NB4 (cell line): ENCODE measurements at regions not wholly inside any gene's neighbourhood (a gene's known extent, or its start where the extent isn't known, plus 50 kb on each side); places are given as distances from the start of the nearest gene placed in this dataset.

Experiments used
- CTCF ChIP-seq: IDR thresholded peaks from one replicate; pipeline ENCODE4 v1.5.1; 2012; ENCODE audit warnings: low read depth, low read length
- MAX ChIP-seq: IDR thresholded peaks from 2 replicates; pipeline ENCODE4 v1.6.1; 2011; ENCODE audit warnings: low read depth, low read length
- POLR2A ChIP-seq: IDR thresholded peaks from 2 replicates; pipeline ENCODE4 v1.6.1; 2011; ENCODE audit warnings: mild to moderate bottlenecking; ENCODE audit not compliant: insufficient read length; ENCODE audit errors: extremely low read depth

GRCh38 chr18:28652654-28653053 lies 475.7 kb upstream of the CDH2 start:
- TF ChIP-seq CTCF, result no peak
- TF ChIP-seq MAX, result no peak
- no peak for TF ChIP-seq POLR2A
